H9 (cell line): ENCODE measurements at regions not wholly inside any gene's neighbourhood (a gene's known extent, or its start where the extent isn't known, plus 50 kb on each side); places are given as distances from the start of the nearest gene placed in this dataset.

Experiments
- DNase-seq: peaks from one replicate; pipeline ENCODE4 v3.0.0-alpha.2; 2017
- H2AFZ ChIP-seq: one replicate; pipeline ENCODE4 v1.6.1; 2013; ENCODE audit warnings: mild to moderate bottlenecking, low read length, control low read depth, moderate library complexity
- H2AK5ac ChIP-seq: 2 replicates; pipeline ENCODE4 v1.6.1; 2013; ENCODE audit warnings: low read length, control low read depth, mixed read lengths; ENCODE audit not compliant: insufficient read length
- H2BK120ac ChIP-seq: one replicate; pipeline ENCODE4 v1.6.1; 2013; ENCODE audit warnings: low read depth, mild to moderate bottlenecking, low read length, control low read depth, inconsistent platforms; ENCODE audit not compliant: poor library complexity, severe bottlenecking
- H2BK12ac ChIP-seq: 2 replicates; pipeline ENCODE4 v1.6.1; 2013; ENCODE audit warnings: low read length, control low read depth, mixed read lengths, low read depth; ENCODE audit not compliant: insufficient read length
- H2BK15ac ChIP-seq: 2 replicates; pipeline ENCODE4 v1.6.1; 2013; ENCODE audit warnings: low read depth, low read length, control low read depth
- H2BK20ac ChIP-seq: one replicate; pipeline ENCODE4 v1.6.1; 2013; ENCODE audit warnings: low read depth, mild to moderate bottlenecking, low read length, control low read depth, inconsistent platforms; ENCODE audit not compliant: poor library complexity, severe bottlenecking
- H2BK5ac ChIP-seq: 2 replicates; pipeline ENCODE4 v1.6.1; 2013; ENCODE audit warnings: low read length, control low read depth, mixed read lengths; ENCODE audit not compliant: insufficient read length
- H3K14ac ChIP-seq: 2 replicates; pipeline ENCODE4 v1.6.1; 2013; ENCODE audit warnings: low read length, control low read depth; ENCODE audit not compliant: insufficient read depth
- H3K18ac ChIP-seq: 2 replicates; pipeline ENCODE4 v1.6.1; 2013; ENCODE audit warnings: low read depth, mild to moderate bottlenecking, mixed read lengths, low read length, control low read depth; ENCODE audit not compliant: insufficient read length
- H3K23ac ChIP-seq: 2 replicates; pipeline ENCODE4 v1.6.1; 2013; ENCODE audit warnings: low read length, control low read depth, mixed read lengths, low read depth; ENCODE audit not compliant: insufficient read length
- H3K23me2 ChIP-seq: 2 replicates; pipeline ENCODE4 v1.6.1; 2013; ENCODE audit warnings: low read depth, mild to moderate bottlenecking, mixed read lengths, low read length, control low read depth; ENCODE audit not compliant: insufficient read length, poor library complexity, severe bottlenecking
- H3K27ac ChIP-seq: 2 replicates; pipeline ENCODE4 v1.5.1; 2013; ENCODE audit warnings: low read length, control low read depth, mixed read lengths, low read depth; ENCODE audit not compliant: insufficient read length
- H3K27me3 ChIP-seq: 2 replicates; pipeline ENCODE4 v1.6.1; 2013; ENCODE audit warnings: low read length, control low read depth, inconsistent platforms; ENCODE audit not compliant: insufficient read depth
- H3K4ac ChIP-seq: 2 replicates; pipeline ENCODE4 v1.6.1; 2013; ENCODE audit warnings: low read depth, mild to moderate bottlenecking, control low read depth, inconsistent platforms, low read length, moderate library complexity
- H3K4me1 ChIP-seq: 2 replicates; pipeline ENCODE4 v1.6.1; 2013; ENCODE audit warnings: low read length, control low read depth, inconsistent platforms; ENCODE audit not compliant: insufficient read depth
- H3K4me2 ChIP-seq: 2 replicates; pipeline ENCODE4 v1.6.1; 2013; ENCODE audit warnings: low read length, control low read depth, mixed read lengths; ENCODE audit not compliant: insufficient read length, insufficient read depth
- H3K56ac ChIP-seq: 2 replicates; pipeline ENCODE4 v1.6.1; 2013; ENCODE audit warnings: low read depth, mild to moderate bottlenecking, mixed read lengths, low read length, control low read depth; ENCODE audit not compliant: insufficient read length
- H3K79me1 ChIP-seq: 2 replicates; pipeline ENCODE4 v1.6.1; 2013; ENCODE audit warnings: low read depth, mild to moderate bottlenecking, moderate library complexity, low read length, control low read depth, inconsistent platforms; ENCODE audit not compliant: insufficient read depth, poor library complexity, severe bottlenecking
- H3K79me2 ChIP-seq: 2 replicates; pipeline ENCODE4 v1.6.1; 2013; ENCODE audit warnings: low read length, control low read depth, inconsistent platforms; ENCODE audit not compliant: insufficient read depth
- H3K9ac ChIP-seq: 2 replicates; pipeline ENCODE4 v1.6.1; 2013; ENCODE audit warnings: low read length, control low read depth, mixed read lengths; ENCODE audit not compliant: insufficient read length; ENCODE audit errors: extremely low read depth
- H3K9me3 ChIP-seq: one replicate; pipeline ENCODE4 v1.6.1; 2013; ENCODE audit warnings: low read depth, low read length, inconsistent platforms; ENCODE audit not compliant: control insufficient read depth
- H3T11ph ChIP-seq: one replicate; pipeline ENCODE4 v1.6.1; 2013; ENCODE audit warnings: mild to moderate bottlenecking, low read length, control low read depth, inconsistent platforms
- H4K20me1 ChIP-seq: one replicate; pipeline ENCODE4 v1.6.1; 2013; ENCODE audit not compliant: control insufficient read depth, insufficient read length, insufficient read depth
- H4K5ac ChIP-seq: 2 replicates; pipeline ENCODE4 v1.6.1; 2013; ENCODE audit warnings: low read depth, mild to moderate bottlenecking, mixed read lengths, low read length, control low read depth; ENCODE audit not compliant: insufficient read length
- H4K8ac ChIP-seq: replicated peaks from 2 replicates; pipeline ENCODE4 v1.6.1; 2013; ENCODE audit warnings: low read length, control low read depth, mixed read lengths, low read depth; ENCODE audit not compliant: insufficient read length
- H4K91ac ChIP-seq: 2 replicates; pipeline ENCODE4 v1.6.1; 2013; ENCODE audit warnings: low read depth, mild to moderate bottlenecking, moderate library complexity, mixed read lengths, low read length, control low read depth; ENCODE audit not compliant: insufficient read length
- H3K27ac Mint-ChIP-seq, 3 experiments: 2 replicates in 2 of 3; 3 replicates in 1 of 3; pipeline ENCODE4 v1.8.0; 2020 to 2021; ENCODE audit warnings: mixed read lengths in 3 of 3, mild to moderate bottlenecking in 1 of 3, moderate library complexity in 1 of 3
- H3K27me3 Mint-ChIP-seq: 2 replicates; pipeline ENCODE4 v1.8.0; 2021; ENCODE audit warnings: low read depth, mild to moderate bottlenecking, moderate library complexity, mixed read lengths
- H3K36me3 Mint-ChIP-seq, 3 experiments: 2 replicates in 2 of 3; 3 replicates in 1 of 3; pipeline ENCODE4 v1.8.0; 2020 to 2021; ENCODE audit warnings: low read depth in 3 of 3, mixed read lengths in 3 of 3; ENCODE audit not compliant: insufficient read depth in 1 of 3
- H3K4me1 Mint-ChIP-seq, 2 experiments: 2 replicates each; pipeline ENCODE4 v1.8.0; 2020; ENCODE audit warnings: mixed read lengths in 2 of 2
- H3K4me3 Mint-ChIP-seq, 2 experiments: 2 replicates in 1 of 2; 3 replicates in 1 of 2; pipeline ENCODE4 v1.8.0; 2020 to 2021; ENCODE audit warnings: mild to moderate bottlenecking in 2 of 2, mixed read lengths in 2 of 2, moderate library complexity in 1 of 2
- H3K9me3 Mint-ChIP-seq, 2 experiments: 2 replicates in 1 of 2; 3 replicates in 1 of 2; pipeline ENCODE4 v1.8.0; 2020; ENCODE audit warnings: mild to moderate bottlenecking in 2 of 2, mixed read lengths in 2 of 2, moderate library complexity in 1 of 2
- CTCF ChIP-seq: fragments of 200-600 bp; sonication (generic); conservative IDR thresholded peaks from 3 replicates; pipeline ENCODE4 v1.8.0; 2021; ENCODE audit warnings: antibody characterized with exemption, mild to moderate bottlenecking
- WGBS: extraction: QIAGEN DNeasy Blood & Tissue Kit; methylation state at CpG from one replicate; pipeline ENCODE4 v1.1.7; 2013; ENCODE audit warnings: missing lambda C conversion rate, low lambda C conversion rate, mixed read lengths; ENCODE audit not compliant: insufficient read length; ENCODE audit errors: extremely low coverage; 5-methylcytosine and 5-hydroxymethylcytosine counted together

- Mint-ChIP-seq H3K4me3 (no peak overlapping the region), H3K36me3 (no peaks in the 10 kb centered on the region), H3K27me3 (no peaks in the 10 kb centered on the region; the same call in 1 of the 2 replicates), H3K9me3 (no peaks in the 10 kb centered on the region), H3K27ac (no peak overlapping the region), H3K4me1 (no peaks in the 10 kb centered on the region)
- DNase-seq, result no peak
- Histone ChIP-seq H2BK12ac (no peak overlapping the region), H3K56ac (no peak overlapping the region), H2BK15ac (no peak overlapping the region), H2BK120ac (no peak overlapping the region), H3K23me2 (no peaks in the 10 kb centered on the region), H3K14ac (no peak overlapping the region), H3K79me1 (no peaks in the 10 kb centered on the region), H3K9ac (no peak overlapping the region), H4K91ac (no peak overlapping the region), H3K9me3 (no peaks in the 10 kb centered on the region), H4K8ac (no peak overlapping the region), H4K20me1 (no peaks in the 10 kb centered on the region), H3K4ac (no peak overlapping the region), H3K18ac (no peak overlapping the region), H3K4me1 (no peaks in the 10 kb centered on the region), H2AK5ac (no peak overlapping the region), H3K79me2 (no peaks in the 10 kb centered on the region), H2BK20ac (no peak overlapping the region), H3K27ac (no peak overlapping the region), H2BK5ac (no peak overlapping the region), H2AFZ (no peak overlapping the region), H4K5ac (no peak overlapping the region), H3K27me3 (no peaks in the 10 kb centered on the region), H3T11ph (no peak overlapping the region), H3K23ac (no peak overlapping the region), H3K4me2 (no peak overlapping the region)
- no peak for TF ChIP-seq CTCF
- WGBS, result no CpG with 5 or more reads among the region's 5 CpGs
These were observed 65.2 kb upstream of the CHL1 start for GRCh38 chr3:131151-131888.
